HL-60 (cell line): ENCODE measurements at regions not wholly inside any gene's neighbourhood (a gene's known extent, or its start where the extent isn't known, plus 50 kb on each side); places are given as distances from the start of the nearest gene placed in this dataset.

Source experiments
- CTCF ChIP-seq: IDR thresholded peaks from one replicate; pipeline ENCODE4 v1.5.1; 2011; ENCODE audit warnings: low read length, control low read depth, inconsistent platforms; ENCODE audit not compliant: insufficient read depth
- GABPA ChIP-seq: IDR thresholded peaks from 2 replicates; pipeline ENCODE4 v1.6.1; 2012; ENCODE audit warnings: low read depth
- POLR2AphosphoS5 ChIP-seq: IDR thresholded peaks from 2 replicates; pipeline ENCODE4 v1.6.1; 2012; ENCODE audit warnings: low read depth
- REST ChIP-seq: IDR thresholded peaks from 2 replicates; pipeline ENCODE4 v1.6.1; 2012; ENCODE audit warnings: low read depth; ENCODE audit not compliant: insufficient replicate concordance

GRCh38 chr1:116827607-116828105 is 73.4 kb downstream of the CD2 start:
- no peak for TF ChIP-seq CTCF
- no peak for TF ChIP-seq POLR2AphosphoS5
- no peak for TF ChIP-seq REST
- no peak for TF ChIP-seq GABPA
